HG02610 (cell line): ENCODE measurements at regions not wholly inside any gene's neighbourhood (a gene's known extent, or its start where the extent isn't known, plus 50 kb on each side); places are given as distances from the start of the nearest gene placed in this dataset.
"Not testable (repeated sequence)": the region's sequence is repeated elsewhere in the genome, so short reads cannot be mapped to it uniquely, and the experiment has no call there.

Experiments
- ATAC-seq: cut with Tn5 transposase; IDR thresholded peaks from one replicate; pipeline ENCODE4 v1.9.1; 2021; ENCODE audit warnings: mild to moderate bottlenecking, moderate library complexity; ENCODE audit not compliant: unreplicated experiment

DNA sequence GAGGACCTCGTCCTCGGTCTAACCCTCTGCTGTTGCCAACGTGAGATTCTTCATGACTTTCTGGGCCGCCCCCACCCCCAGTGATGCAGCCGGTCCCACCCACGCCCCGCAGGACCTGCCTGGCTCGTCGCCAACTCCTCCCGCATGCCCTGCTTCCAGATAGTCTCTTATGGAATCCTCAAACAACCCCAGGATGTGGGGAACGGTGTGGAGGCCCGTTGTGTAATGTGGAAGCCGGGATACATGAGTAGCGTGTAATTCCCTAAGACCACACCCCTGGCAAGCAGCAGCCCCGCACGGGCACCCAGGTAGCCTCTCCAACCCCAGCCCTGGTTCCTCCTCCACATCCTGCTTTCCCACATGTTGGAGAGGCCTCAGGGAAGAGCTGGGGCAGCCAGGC is 275.9 kb downstream of the C16orf95 start:
- no peak for ATAC-seq

DNA sequence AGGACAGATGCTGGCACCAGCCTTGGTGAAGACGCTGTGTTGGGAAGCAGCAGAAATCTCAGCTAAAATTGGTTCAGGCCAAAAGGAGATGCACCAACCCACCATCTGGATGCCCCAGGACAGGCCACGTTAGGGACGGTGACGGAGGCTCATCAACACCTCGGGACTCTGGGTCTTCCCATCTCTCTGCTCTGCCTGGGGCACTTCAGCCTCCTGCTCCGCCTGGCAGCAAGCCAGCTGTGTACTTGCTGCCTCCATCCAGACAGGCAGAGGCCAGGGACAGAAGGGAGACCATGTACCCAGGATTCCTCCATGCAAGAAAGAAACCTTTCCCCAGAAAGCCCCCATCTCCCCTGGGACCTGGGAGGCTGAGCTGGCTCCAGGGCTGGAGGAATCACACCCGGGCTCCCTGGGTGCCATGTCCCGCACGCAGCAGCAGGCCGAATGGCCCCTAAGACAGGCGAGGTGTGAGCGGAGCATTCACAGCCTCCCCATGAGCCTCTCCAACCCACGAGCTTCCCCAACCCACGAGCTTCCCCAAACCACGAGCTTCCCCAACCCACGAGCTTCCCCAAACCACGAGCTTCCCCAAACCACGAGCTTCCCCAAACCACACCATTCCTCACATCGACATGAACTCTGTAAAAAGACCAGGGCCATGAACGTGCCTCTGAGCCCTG is 274.5 kb downstream of the C16orf95 start:
- ATAC-seq = no peak

DNA sequence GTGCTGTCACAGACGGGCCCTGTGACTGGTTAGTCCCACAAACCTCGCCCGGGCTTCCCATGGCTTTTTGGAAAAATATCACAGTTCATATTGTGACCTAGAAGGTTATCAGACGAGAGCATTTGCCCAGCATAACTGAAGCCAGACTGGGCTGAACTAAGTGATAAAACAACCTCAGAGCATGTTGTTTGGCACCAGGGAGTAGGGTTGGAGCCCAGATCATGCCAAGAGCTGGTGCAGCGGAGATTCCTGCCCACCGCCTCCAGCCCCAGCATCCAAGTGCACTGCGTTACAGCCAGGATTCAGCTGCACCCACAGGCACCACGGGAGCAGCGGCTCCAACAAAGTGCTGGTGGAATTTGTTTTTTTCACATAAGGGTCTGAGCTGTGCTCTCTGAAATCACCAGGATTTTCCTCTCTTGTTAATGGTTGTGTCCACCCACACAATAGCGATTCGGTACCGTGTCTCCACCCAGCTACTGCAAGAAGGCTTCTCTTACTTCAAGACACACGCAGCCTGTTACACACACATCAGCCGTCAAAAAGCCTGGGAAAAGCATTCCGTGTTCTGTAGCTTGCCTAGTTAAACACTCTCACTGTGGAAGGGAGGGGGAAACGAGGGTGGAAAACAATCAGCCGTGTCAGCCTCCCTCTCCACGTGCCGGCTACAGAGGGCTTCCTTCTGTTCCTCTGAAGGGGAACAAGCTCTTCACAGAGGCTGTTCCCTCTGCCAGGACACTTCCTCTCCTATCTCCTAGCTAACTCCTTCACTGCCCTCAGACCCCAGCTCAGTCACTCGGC is 273.8 kb downstream of the C16orf95 start:
- ATAC-seq = no peak

DNA sequence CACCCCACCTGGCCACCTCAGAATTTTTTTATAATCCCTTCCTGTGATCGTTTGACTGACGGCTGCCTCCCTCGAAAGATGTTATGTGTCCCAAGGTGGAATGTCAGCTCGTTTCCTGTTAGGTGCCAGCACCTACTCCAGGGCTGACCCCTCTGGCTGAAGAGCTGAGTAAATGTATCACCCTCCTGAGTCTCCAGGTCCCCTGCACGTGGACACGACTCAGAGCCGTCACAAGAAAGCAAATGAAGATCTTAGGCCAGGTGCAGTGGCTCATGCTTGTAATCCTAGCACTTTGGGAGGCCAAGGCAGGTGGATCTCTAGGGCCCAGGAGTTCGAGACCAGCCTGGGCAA is 273.2 kb downstream of the C16orf95 start:
- no peak for ATAC-seq

GRCh38 chr16:87044829-87045228 is 272.4 kb downstream of the C16orf95 start:
- ATAC-seq = no peak

DNA sequence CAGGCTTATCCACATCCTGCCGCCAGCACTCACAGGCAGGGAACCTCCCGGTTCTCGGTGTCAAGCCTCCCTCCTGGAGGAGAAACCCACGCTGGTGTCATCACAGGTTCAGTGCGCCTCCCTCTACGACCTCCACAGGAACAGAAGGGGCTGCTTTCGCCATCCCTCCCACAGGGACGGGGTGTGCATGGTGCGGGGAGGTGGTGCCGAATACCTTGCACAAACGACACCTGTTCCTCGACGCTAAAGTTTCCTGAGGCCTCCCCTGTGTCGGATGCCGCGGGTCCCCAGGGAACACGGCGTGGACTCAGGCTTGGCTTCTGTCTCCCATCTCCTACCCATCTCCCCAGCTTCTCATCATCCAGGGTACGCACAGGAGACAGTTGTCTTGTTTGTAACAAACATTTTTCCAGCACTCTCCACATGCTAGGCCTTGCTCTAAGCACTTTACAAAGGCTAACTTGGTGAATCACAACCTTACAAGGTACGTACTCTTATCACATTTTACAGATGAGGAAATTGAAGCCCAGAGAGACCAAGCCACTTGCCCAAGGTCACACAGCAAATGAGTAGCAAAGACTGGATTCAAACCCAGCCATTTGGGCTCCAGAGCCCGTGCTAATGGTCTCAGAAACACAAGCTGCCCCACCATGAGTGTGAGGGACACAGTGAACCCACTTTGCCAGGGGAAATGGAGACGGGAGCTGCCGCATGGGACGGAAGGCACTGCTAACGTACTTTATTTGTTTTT is 271.6 kb downstream of the C16orf95 start:
- no peak for ATAC-seq

DNA sequence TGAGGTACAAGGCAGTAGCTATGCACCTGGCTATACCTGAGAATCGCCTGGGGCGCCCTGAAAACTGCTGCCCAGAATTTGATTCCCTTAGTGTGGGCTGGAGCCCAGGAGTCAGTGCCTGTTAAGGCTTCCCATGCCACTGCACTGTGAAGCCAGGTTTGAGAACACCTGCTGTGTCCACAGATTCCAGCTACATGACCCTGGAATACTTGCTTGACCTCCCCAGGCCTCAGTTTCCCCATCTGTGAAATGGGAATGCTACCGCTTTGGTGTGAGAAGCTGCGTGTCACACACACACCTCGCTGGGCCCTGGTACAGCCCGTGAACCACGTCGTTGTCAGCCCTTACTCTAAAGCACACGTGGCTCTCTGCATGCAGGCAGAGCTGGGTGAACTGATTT is 271.0 kb downstream of the C16orf95 start:
- no peak for ATAC-seq

DNA sequence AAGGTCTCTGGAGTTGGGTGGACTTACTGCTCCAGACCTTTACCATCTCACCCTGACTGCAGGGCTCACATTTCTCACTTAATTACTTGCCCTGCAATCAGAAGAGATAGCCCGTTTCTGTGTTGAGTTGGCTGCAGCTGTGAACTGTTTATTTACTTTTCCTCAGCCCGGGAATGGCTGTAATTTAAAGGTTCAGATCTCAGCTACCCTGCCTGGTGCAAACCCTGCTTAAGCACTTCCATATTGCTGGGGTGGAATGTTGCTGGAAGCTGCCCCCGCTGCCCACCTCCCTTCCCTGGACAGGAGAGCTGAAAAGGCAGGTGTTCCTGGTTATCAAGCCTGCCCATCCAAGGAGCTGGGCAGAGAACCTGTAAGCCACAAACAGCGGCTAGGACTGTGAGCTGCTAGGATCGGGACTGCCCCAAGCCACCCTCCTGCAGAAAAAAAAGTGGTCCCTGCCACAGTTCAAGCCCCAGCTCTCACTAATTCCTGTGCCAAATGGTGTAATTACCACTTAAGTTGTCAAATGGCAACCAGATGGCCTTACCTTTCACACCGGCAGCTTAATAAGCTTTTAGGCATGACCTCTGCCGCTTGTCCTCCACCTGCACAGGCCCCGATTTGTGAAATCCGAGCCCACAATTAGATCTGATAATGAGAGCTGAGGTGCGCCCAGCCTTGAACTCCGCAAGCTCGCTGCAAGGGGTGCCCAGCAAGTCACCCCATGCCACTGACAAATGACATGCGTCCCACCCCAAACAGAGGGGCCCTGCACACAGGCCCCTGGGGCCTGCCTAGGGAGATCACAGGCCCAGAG is 269.8 kb downstream of the C16orf95 start:
- ATAC-seq = no peak

DNA sequence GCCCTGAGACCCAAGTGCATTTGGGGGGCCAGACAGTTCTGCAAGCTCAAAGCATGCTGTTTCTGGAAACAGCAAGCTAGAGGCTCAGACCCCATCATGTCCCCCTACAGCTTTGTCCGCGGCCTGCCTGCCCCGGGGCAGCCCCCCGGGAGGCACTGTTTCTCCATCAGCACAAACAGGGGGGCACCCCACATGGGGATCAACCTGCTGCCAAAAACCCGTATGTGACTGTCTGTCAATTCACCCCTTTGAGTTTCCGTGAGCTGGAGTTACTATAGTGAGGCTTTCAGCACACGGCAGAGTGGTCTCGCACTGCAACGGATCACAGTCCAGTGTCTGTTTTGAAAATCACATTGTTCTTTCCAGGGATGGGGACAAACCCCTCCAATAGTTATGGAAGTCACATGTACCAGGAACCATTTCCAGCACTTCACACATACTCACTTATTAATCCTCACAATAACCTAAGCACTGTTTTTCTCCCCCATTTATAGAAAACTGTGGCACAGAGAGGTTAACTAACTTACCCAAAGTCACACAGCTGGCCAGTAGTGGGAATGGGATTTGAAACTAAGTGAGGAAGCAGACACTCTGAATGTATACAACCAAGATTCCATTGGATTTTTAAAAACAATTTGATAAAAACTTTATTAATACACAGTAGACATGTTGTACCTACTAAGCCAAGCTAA is 269.0 kb downstream of the C16orf95 start:
- ATAC-seq = no peak

- no peak for ATAC-seq
Observed at GRCh38 chr16:87048730-87049115, 268.5 kb downstream of the C16orf95 start.

GRCh38 chr16:87049216-87049615 is 268.0 kb downstream of the C16orf95 start:
- ATAC-seq = not testable (repeated sequence)

GRCh38 chr16:87050142-87050541 is 267.1 kb downstream of the C16orf95 start:
- ATAC-seq = no peak

- ATAC-seq = no peak
Observed at GRCh38 chr16:87051526-87052320, 265.5 kb downstream of the C16orf95 start.

DNA sequence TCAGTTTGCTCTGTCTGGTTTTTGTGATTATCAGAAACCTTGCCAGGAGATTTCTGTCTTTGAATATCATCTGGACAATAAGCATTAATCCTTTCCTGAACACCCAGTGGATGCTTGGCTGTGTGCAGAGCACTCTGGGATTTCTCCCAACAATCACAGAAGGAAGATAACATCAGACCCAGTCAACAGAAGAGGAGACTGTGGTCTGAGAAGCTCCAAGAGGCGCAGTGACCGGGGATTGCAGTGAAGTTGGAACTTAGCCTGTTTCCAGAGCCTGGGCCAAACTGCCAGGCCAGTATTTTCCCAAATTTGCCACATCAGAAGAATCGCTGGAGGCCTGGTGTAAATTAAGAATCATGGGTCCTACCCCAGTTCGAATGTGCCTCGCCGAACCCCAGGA is 264.7 kb downstream of the C16orf95 start:
- ATAC-seq = no peak

DNA sequence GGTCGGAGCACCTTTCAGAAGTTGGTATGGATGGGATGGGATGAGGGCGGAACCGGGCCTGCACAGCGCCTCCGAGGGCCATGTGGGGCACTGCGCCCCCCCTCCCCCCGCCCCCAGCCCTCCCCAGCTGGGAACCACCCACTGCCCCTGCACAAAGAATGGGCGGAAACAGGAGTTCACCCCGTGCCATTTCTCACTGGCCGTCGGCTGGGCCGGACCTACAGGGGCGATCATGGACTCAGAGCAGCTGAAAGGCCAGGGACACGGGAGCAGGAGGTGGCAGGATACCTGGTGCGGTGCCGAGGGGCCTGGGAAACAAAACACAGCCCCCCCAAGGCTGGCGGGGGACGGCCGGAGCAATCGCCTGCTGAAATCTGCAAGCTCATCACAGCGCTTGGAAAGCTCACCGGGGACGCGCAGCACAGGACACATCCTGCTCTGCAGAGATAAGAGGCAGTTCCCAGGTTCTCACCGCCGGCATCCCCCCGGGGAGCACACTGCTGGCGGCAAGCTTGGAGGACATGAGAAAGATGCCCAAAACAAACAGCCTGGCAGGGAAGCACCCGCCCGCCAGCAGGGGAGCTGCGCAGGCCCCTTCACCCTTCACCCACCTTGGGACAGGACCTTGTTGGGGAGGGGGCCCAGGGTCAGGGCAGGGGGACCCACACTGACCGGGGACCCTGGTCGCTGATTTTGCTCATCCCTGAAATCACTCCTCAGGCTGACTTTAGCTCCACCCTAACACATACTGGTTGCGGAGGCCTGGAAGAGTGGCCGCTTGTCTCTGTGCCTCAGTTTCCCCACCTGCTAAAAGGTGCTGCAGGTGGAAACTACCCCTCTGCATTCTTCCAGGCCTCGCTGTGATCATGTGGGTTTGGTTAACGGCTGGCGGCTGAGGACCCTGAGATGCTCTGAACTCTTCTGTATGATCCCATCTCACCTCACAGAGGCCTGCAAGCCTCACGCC is 263.9 kb downstream of the C16orf95 start:
- ATAC-seq = no peak

GRCh38 chr16:87054154-87054553 is 263.0 kb downstream of the C16orf95 start:
- ATAC-seq = no peak

GRCh38 chr16:87054856-87055255 is 262.3 kb downstream of the C16orf95 start:
- no peak for ATAC-seq

- ATAC-seq = no peak
Observed at GRCh38 chr16:87056083-87056482, 261.1 kb downstream of the C16orf95 start.
